Progenitor cell of endocrine pancreas (in vitro differentiated cells): ENCODE measurements at regions not wholly inside any gene's neighbourhood (a gene's known extent, or its start where the extent isn't known, plus 50 kb on each side); places are given as distances from the start of the nearest gene placed in this dataset.

Source experiments
- DNase-seq: peaks from one replicate; pipeline ENCODE4 v3.0.0; 2021; ENCODE audit warnings: low spot score; ENCODE audit not compliant: unreplicated experiment
- H3K27ac Mint-ChIP-seq: 2 replicates; pipeline ENCODE4 v1.8.0; 2021; ENCODE audit warnings: mild to moderate bottlenecking, moderate library complexity, mixed read lengths
- H3K27me3 Mint-ChIP-seq: 2 replicates; pipeline ENCODE4 v1.8.0; 2021; ENCODE audit warnings: mixed read lengths
- H3K36me3 Mint-ChIP-seq: 2 replicates; pipeline ENCODE4 v1.8.0; 2022; ENCODE audit warnings: mixed read lengths; ENCODE audit not compliant: insufficient read depth
- H3K4me1 Mint-ChIP-seq: 2 replicates; pipeline ENCODE4 v1.8.0; 2021; ENCODE audit warnings: low read depth, mixed read lengths
- H3K4me3 Mint-ChIP-seq: 2 replicates; pipeline ENCODE4 v1.8.0; 2021; ENCODE audit warnings: low read depth, mild to moderate bottlenecking, moderate library complexity, mixed read lengths
- H3K9me3 Mint-ChIP-seq: 2 replicates; pipeline ENCODE4 v1.8.0; 2021; ENCODE audit warnings: low read depth, mixed read lengths
- TF ChIP-seq, protein P1 (sequence below): fragments of 200-600 bp; sonication (generic); IDR thresholded peaks from one replicate; pipeline ENCODE4 v1.5.0; 2021; ENCODE audit warnings: antibody characterized with exemption, mild to moderate bottlenecking; ENCODE audit not compliant: unreplicated experiment

DNA sequence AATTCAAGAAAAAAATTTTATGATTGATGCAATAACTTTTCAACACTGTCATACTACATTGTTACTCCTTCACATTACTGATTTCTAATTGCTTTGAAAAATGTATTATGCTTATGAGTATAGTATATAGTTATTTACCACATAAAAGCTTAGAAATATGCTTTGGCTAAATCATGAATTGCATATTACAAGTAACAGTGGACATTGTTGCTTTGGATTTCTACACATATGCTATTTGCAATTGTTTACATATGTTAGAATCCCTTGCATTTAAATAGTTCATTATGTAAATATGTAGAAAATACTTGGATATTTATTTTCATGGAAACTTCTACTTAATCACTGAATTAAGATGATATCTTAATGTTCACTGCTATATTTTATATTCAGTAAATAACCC lies 577.5 kb downstream of the QKI start:
- Mint-ChIP-seq H3K36me3 (no peaks in the 10 kb centered on the region), H3K27me3 (peaks cover 4% of the 10 kb centered on the region), H3K4me1 (no peaks in the 10 kb centered on the region), H3K4me3 (no peak overlapping the region), H3K27ac (no peak overlapping the region), H3K9me3 (peaks cover 5% of the 10 kb centered on the region)
- DNase-seq = no peak
- TF ChIP-seq, protein P1, sequence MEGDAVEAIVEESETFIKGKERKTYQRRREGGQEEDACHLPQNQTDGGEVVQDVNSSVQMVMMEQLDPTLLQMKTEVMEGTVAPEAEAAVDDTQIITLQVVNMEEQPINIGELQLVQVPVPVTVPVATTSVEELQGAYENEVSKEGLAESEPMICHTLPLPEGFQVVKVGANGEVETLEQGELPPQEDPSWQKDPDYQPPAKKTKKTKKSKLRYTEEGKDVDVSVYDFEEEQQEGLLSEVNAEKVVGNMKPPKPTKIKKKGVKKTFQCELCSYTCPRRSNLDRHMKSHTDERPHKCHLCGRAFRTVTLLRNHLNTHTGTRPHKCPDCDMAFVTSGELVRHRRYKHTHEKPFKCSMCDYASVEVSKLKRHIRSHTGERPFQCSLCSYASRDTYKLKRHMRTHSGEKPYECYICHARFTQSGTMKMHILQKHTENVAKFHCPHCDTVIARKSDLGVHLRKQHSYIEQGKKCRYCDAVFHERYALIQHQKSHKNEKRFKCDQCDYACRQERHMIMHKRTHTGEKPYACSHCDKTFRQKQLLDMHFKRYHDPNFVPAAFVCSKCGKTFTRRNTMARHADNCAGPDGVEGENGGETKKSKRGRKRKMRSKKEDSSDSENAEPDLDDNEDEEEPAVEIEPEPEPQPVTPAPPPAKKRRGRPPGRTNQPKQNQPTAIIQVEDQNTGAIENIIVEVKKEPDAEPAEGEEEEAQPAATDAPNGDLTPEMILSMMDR = no peak

DNA sequence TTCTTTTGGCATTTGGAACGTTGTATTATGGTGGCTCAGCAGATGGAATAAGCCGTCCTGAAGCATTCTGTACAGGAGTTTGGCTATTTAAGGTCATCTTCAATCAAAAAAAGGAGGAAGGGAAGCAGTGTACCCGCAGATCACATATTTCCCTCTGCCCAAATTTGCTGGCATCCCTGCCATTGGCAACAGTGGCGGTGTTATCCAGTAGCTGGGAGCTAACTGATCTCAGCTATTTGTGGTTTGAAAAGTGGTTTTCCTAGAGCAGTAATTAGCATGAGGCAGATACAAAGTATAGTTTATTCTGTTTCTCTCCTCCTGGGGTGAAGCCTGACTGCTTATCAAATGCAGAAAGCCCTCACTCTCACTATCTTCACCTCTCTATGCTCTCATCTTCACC lies 576.8 kb downstream of the QKI start:
- H3K4me1 Mint-ChIP-seq = peaks cover 2% of the 10 kb centered on the region
- peaks cover 4% of the 10 kb centered on the region for H3K27me3 Mint-ChIP-seq
- no peak overlapping the region for H3K27ac Mint-ChIP-seq
- DNase-seq = no peak
- H3K9me3 Mint-ChIP-seq = peaks cover 5% of the 10 kb centered on the region
- H3K36me3 Mint-ChIP-seq = no peaks in the 10 kb centered on the region
- H3K4me3 Mint-ChIP-seq = no peak overlapping the region
- TF ChIP-seq, protein P1 = no peak

DNA sequence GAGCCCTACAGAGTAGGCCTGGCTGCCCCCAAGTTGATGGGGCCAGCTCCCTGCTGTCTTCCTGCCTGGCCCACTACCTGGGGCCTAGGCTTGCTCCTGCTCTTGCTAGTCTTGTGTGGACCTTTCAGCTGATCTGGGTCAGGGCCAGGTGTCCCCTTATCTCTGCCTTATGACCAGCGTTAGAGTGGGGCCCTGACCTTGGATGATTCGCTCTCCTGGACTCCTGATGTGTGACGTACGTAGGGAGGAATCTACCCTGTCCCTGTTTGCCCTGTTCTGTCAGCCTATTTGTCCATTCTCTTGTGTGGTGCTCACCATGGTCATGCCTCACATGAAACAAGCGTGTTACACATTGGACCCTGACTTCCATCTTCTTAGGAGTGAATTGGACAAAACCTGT lies 571.8 kb downstream of the QKI start:
- TF ChIP-seq, protein P1 = no peak
- Mint-ChIP-seq H3K27ac (no peak overlapping the region), H3K4me3 (no peak overlapping the region), H3K36me3 (no peaks in the 10 kb centered on the region), H3K4me1 (peaks cover 7% of the 10 kb centered on the region), H3K27me3 (no peaks in the 10 kb centered on the region), H3K9me3 (no peaks in the 10 kb centered on the region)
- no peak for DNase-seq

DNA sequence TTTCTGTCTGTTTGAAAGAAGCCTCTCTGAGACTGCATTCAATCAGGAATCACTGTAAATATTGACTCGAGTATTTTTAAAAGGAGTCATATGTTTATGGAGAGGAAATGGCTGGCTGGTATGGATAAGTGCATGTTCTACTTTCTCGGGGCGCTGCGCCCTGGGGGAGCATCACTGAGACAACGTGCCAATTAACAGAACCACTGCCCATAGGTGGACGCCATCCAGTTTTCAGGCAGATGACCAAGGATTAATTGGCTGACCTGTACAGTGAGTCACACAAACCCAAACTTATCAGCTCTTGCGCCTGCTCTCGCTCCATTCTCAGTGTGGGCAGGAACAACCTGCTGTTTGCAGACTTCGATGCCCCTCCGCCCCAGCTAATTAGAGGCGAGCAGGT lies 571.2 kb downstream of the QKI start:
- Mint-ChIP-seq H3K9me3 (no peaks in the 10 kb centered on the region), H3K27ac (no peak overlapping the region), H3K4me3 (no peak overlapping the region), H3K27me3 (no peaks in the 10 kb centered on the region), H3K36me3 (no peaks in the 10 kb centered on the region), H3K4me1 (peaks cover 7% of the 10 kb centered on the region)
- TF ChIP-seq, protein P1 = no peak
- no peak for DNase-seq

DNA sequence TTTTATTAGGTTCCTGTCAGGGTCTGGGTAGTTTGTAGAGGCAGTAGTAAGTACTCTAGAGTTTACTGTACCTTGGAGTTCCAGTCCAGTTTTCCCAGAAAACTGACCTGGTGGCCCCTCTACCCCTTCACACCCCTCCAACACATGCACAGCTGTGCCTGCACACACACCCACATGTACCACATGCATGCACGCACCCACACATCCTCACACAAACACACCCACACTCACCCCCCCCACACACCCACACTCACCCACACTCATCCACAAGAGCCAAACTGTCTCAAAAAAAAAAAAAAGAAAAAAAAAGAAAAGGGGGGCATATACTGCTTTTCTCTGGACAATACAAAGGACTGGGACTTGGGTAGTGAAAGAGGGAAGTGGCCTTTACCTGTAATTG lies 570.5 kb downstream of the QKI start:
- Mint-ChIP-seq H3K9me3 (no peaks in the 10 kb centered on the region), H3K36me3 (no peaks in the 10 kb centered on the region), H3K4me1 (peaks cover 7% of the 10 kb centered on the region), H3K27me3 (no peaks in the 10 kb centered on the region), H3K27ac (no peak overlapping the region), H3K4me3 (no peak overlapping the region)
- no peak for DNase-seq
- TF ChIP-seq, protein P1 = no peak
